ENCODE measurements at regions not wholly inside any gene's neighbourhood (a gene's known extent, or its start where the extent isn't known, plus 50 kb on each side); places are given as distances from the start of the nearest gene placed in this dataset.

DNA sequence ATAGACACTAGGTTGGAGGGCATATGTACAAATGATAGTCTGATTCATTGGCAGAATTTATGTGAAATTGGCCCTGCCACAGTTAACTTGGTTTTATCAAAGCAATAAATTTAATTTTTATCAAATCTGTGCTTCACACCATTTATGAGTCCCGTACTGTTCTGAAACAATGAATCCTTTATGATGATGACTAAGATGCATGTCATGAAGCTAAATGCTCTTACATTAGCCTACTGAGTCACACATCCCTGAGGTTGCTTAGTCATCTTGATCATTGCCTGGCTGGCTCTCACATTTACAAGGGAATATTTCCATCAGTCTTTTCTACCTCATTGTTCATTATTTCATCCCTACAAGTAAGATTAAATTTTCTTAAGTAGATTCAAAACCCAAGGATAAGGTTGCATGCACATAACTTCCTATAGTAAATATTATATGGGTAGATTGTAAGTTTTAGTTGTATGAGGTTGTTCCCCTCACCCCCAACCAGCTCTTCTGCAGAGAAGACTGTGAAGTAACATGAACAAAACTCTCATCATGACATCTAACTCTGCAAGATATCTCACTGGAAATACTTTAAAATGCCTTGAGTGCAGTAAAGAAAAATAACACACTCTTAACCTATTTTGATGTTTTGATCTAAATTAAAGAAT lies 170.7 kb downstream of the CYB561 start:
- no peak for TF ChIP-seq EZH2 (IDR thresholded peaks at IDR 0.05)
- no peak for TF ChIP-seq POLR2AphosphoS5 (IDR thresholded peaks at IDR 0.05; ENCODE audit: borderline replicate concordance, low read depth, low read length)
